Sigmoid colon (tissue), 6 donors: ENCODE measurements at regions not wholly inside any gene's neighbourhood (a gene's known extent, or its start where the extent isn't known, plus 50 kb on each side); places are given as distances from the start of the nearest gene placed in this dataset.
"Not testable (repeated sequence)": the region's sequence is repeated elsewhere in the genome, so short reads cannot be mapped to it uniquely, and the experiment has no call there.

Experiments
- DNase-seq: peaks from one replicate; pipeline ENCODE4 v3.0.0-alpha.2; 2019
- H3K27ac ChIP-seq, 4 donors: fragments of 200-600 bp; sonication (generic); one replicate each; pipeline ENCODE4 v1.5.1; 2016 to 2019; ENCODE audit warnings: mild to moderate bottlenecking in 1 of 4
- H3K27me3 ChIP-seq, 3 donors: fragments of 200-600 bp; sonication (generic); one replicate each; pipeline ENCODE4 v1.5.1; 2019; ENCODE audit warnings: mild to moderate bottlenecking in 1 of 3
- H3K36me3 ChIP-seq, 4 donors: fragments of 200-600 bp; sonication (generic); one replicate each; pipeline ENCODE4 v1.5.1; 2016 to 2019
- H3K4me1 ChIP-seq, 4 donors: fragments of 200-600 bp; sonication (generic); one replicate each; pipeline ENCODE4 v1.5.1; 2017 to 2019
- H3K4me3 ChIP-seq, 4 donors: fragments of 200-600 bp; sonication (generic); one replicate each; pipeline ENCODE4 v1.5.1; 2017 to 2019; ENCODE audit warnings: mild to moderate bottlenecking in 2 of 4, moderate library complexity in 1 of 4
- H3K9me3 ChIP-seq, 4 donors: fragments of 200-600 bp in 3 of 4; sonication (generic) in 3 of 4; one replicate each; pipeline versions ENCODE4 v1.5.1 to v1.6.1; 2013 to 2019
- CTCF ChIP-seq, 4 experiments: fragments of 450-650 bp in 3 of 4; fragments of 200-600 bp in 1 of 4; IDR thresholded peaks; one replicate each; pipeline ENCODE4 v1.5.1; 2016 to 2019; ENCODE audit warnings: antibody characterized with exemption in 4 of 4, mild to moderate bottlenecking in 3 of 4, moderate library complexity in 2 of 4
- EP300 ChIP-seq, 4 donors: sonication (generic); formaldehyde crosslinking; IDR thresholded peaks; one replicate each; pipeline ENCODE4 v1.6.1; 2017; ENCODE audit warnings: antibody characterized with exemption in 4 of 4
- POLR2A ChIP-seq, 2 donors: fragments of 450-650 bp; IDR thresholded peaks; one replicate each; pipeline ENCODE4 v1.6.1; 2016; ENCODE audit warnings: antibody characterized with exemption in 2 of 2, mild to moderate bottlenecking in 2 of 2, moderate library complexity in 2 of 2
- POLR2AphosphoS5 ChIP-seq, 4 donors: sonication (generic); formaldehyde crosslinking; IDR thresholded peaks; one replicate each; pipeline ENCODE4 v1.6.1; 2017; ENCODE audit warnings: antibody characterized with exemption in 4 of 4
- WGBS, 2 donors: extraction: QIAGEN DNeasy Blood & Tissue Kit; methylation state at CpG; one replicate each; pipeline ENCODE4 v1.1.7; 2013; 5-methylcytosine and 5-hydroxymethylcytosine counted together
- intact Hi-C: fragments of 100-400 bp; cut with DNase I; formaldehyde crosslinking; loops from one replicate; pipeline ENCODE4 v1.15.1; 2023
- donor health status: healthy with polysubstance abuse.
- donor health status: healthy.

- Histone ChIP-seq H3K27ac (peak overlapping the region in 2 of 4 donors; percentile 44 to 45), H3K36me3 (no peaks in the 10 kb centered on the region), H3K27me3 (peaks cover 0 to 5% (median 0%) of the 10 kb centered on the region in 3 donors), H3K4me1 (peaks cover 0 to 18% (median 10%) of the 10 kb centered on the region in 4 donors), H3K4me3 (no peak overlapping the region), H3K9me3 (no peaks in the 10 kb centered on the region)
- DNase-seq, result no peak
- intact Hi-C loops, result no loop called here
- TF ChIP-seq POLR2AphosphoS5 (IDR thresholded peaks at IDR 0.05) (peak; percentile 66 to 94 (median 86)), POLR2A (IDR thresholded peaks at IDR 0.05) (no peak), CTCF (IDR thresholded peaks at IDR 0.05) (no peak), EP300 (IDR thresholded peaks at IDR 0.05) (peak in 3 of 4 donors; percentile 42 to 74 (median 54))
- 10 to 39% methylated on average over 3 of the region's 3 CpGs for WGBS, 2 donors
Observed at GRCh38 chr5:99019812-99020697, 91.2 kb upstream of the CHD1 start.

GRCh38 chr5:99019254-99019653, 90.4 kb upstream of the CHD1 start:
- DNase-seq, result no peak
- H3K27ac ChIP-seq, result peak overlapping the region in 2 of 4 donors; percentile 30 to 44
- H3K36me3 ChIP-seq, result no peaks in the 10 kb centered on the region
- H3K4me1 ChIP-seq, result peaks cover 0 to 18% (median 10%) of the 10 kb centered on the region in 4 donors
- intact Hi-C loops, result no loop called here
- WGBS, 2 donors, result 83 to 89% methylated on average over 6 of the region's 6 CpGs
- TF ChIP-seq POLR2AphosphoS5 (IDR thresholded peaks at IDR 0.05) (peak in 2 of 4 donors; percentile 34 to 54), EP300 (IDR thresholded peaks at IDR 0.05) (peak in 2 of 4 donors; percentile 70 to 75), POLR2A (IDR thresholded peaks at IDR 0.05) (no peak), CTCF (IDR thresholded peaks at IDR 0.05) (no peak)
- no peak overlapping the region for H3K4me3 ChIP-seq
- H3K27me3 ChIP-seq, result peaks cover 0 to 5% (median 0%) of the 10 kb centered on the region in 3 donors
- H3K9me3 ChIP-seq, result no peaks in the 10 kb centered on the region

- TF ChIP-seq POLR2A (IDR thresholded peaks at IDR 0.05), result no peak
- no peak for TF ChIP-seq CTCF (IDR thresholded peaks at IDR 0.05)
- no peak for TF ChIP-seq POLR2AphosphoS5 (IDR thresholded peaks at IDR 0.05)
- TF ChIP-seq EP300 (IDR thresholded peaks at IDR 0.05), result no peak
- H3K27ac ChIP-seq, result no peak overlapping the region
- H3K4me3 ChIP-seq, result no peak overlapping the region
- no peaks in the 10 kb centered on the region for H3K9me3 ChIP-seq
- no peaks in the 10 kb centered on the region for H3K36me3 ChIP-seq
- intact Hi-C loops, result no loop called here
- no peak for DNase-seq
- WGBS, 2 donors, result 80 to 92% methylated on average over 3 of the region's 3 CpGs
- H3K27me3 ChIP-seq, result no peaks in the 10 kb centered on the region
- no peaks in the 10 kb centered on the region for H3K4me1 ChIP-seq
Observed at GRCh38 chr5:99010294-99010693, 81.5 kb upstream of the CHD1 start.

- H3K4me3 ChIP-seq, H3K9me3 ChIP-seq, H3K36me3 ChIP-seq, intact Hi-C loops, H3K27me3 ChIP-seq, DNase-seq, H3K27ac ChIP-seq, H3K4me1 ChIP-seq: not testable (repeated sequence)
- 90% methylated on average over 2 of the region's 2 CpGs for WGBS, 2 donors
Observed at GRCh38 chr5:99008009-99008408, 79.2 kb upstream of the CHD1 start.

GRCh38 chr5:99005506-99005905, 76.7 kb upstream of the CHD1 start:
- Histone ChIP-seq H3K36me3 (no peaks in the 10 kb centered on the region), H3K9me3 (no peaks in the 10 kb centered on the region), H3K27me3 (no peaks in the 10 kb centered on the region), H3K4me3 (no peak overlapping the region), H3K4me1 (no peaks in the 10 kb centered on the region), H3K27ac (no peak overlapping the region)
- TF ChIP-seq EP300 (IDR thresholded peaks at IDR 0.05), result no peak
- TF ChIP-seq POLR2AphosphoS5 (IDR thresholded peaks at IDR 0.05), result no peak
- TF ChIP-seq POLR2A (IDR thresholded peaks at IDR 0.05), result no peak
- TF ChIP-seq CTCF (IDR thresholded peaks at IDR 0.05), result no peak
- intact Hi-C loops, result no loop called here
- no peak for DNase-seq
- 88 to 92% methylated on average over 1 of the region's 1 CpG for WGBS, 2 donors
